OCI-LY7 (cell line): ENCODE measurements at regions not wholly inside any gene's neighbourhood (a gene's known extent, or its start where the extent isn't known, plus 50 kb on each side); places are given as distances from the start of the nearest gene placed in this dataset.

Experiments
- BruUV-seq: library from RNA; stranded (reverse); fragments of 400-500 nt; replicated peaks from 2 replicates; lab custom pipeline; 2021; lab: Mats Ljungman, UMichigan
- CTCF ChIA-PET: fragments of 300-600 bp; sonication (Branson Sonifier 250); formaldehyde crosslinking; loops from one replicate; lab custom pipeline; 2022; ENCODE audit warnings: antibody characterized with exemption; ENCODE audit not compliant: unreplicated experiment; lab: Charles Lee
- POLR2A ChIA-PET: fragments of 300-600 bp; sonication (Branson Sonifier 250); formaldehyde crosslinking; loops from one replicate; lab custom pipeline; 2022; ENCODE audit warnings: antibody characterized with exemption; lab: Charles Lee
- DNase-seq: peaks from one replicate; pipeline ENCODE4 v3.0.0-alpha.2; 2015; ENCODE audit warnings: low spot score
- H2AFZ ChIP-seq: fragments of 200-600 bp; sonication (generic), shearing (Covaris generic); 2 replicates; pipeline ENCODE4 v1.6.1; 2014; ENCODE audit warnings: mild to moderate bottlenecking, antibody characterized with exemption, low read length, moderate library complexity
- H3K27ac ChIP-seq: fragments of 200-600 bp; sonication (generic); 2 replicates; pipeline ENCODE4 v1.5.1; 2014; ENCODE audit warnings: mixed run types, low read depth, mild to moderate bottlenecking, moderate library complexity, low read length, inconsistent platforms; ENCODE audit not compliant: poor library complexity, severe bottlenecking
- H3K36me3 ChIP-seq: fragments of 200-600 bp; sonication (generic); 2 replicates; pipeline ENCODE4 v1.6.1; 2014; ENCODE audit warnings: mild to moderate bottlenecking, antibody characterized with exemption, low read length, moderate library complexity, mixed read lengths; ENCODE audit not compliant: insufficient read depth
- H3K4me1 ChIP-seq: fragments of 200-600 bp; sonication (generic); 2 replicates; pipeline ENCODE4 v1.5.1; 2014; ENCODE audit warnings: mild to moderate bottlenecking, low read length; ENCODE audit not compliant: insufficient read depth, poor library complexity, severe bottlenecking
- H3K4me2 ChIP-seq: fragments of 200-600 bp; sonication (generic); 2 replicates; pipeline ENCODE4 v1.6.1; 2014; ENCODE audit warnings: mild to moderate bottlenecking, low read length
- H3K4me3 ChIP-seq: fragments of 200-600 bp; sonication (generic); 2 replicates; pipeline ENCODE4 v1.5.1; 2014; ENCODE audit warnings: mild to moderate bottlenecking, low read depth, low read length; ENCODE audit not compliant: poor library complexity, severe bottlenecking
- H3K79me2 ChIP-seq: fragments of 200-600 bp; sonication (generic); 2 replicates; pipeline ENCODE4 v1.6.1; 2016; ENCODE audit warnings: low read depth, mild to moderate bottlenecking, low read length, moderate library complexity, mixed read lengths; ENCODE audit not compliant: insufficient read depth
- H3K9me2 ChIP-seq: fragments of 200-600 bp; sonication (generic); 2 replicates; pipeline ENCODE4 v1.6.1; 2016; ENCODE audit warnings: mild to moderate bottlenecking, low read length, mixed read lengths; ENCODE audit not compliant: insufficient read depth
- H3K9me3 ChIP-seq: fragments of 200-600 bp; sonication (generic); 2 replicates; pipeline ENCODE4 v1.6.1; 2014; ENCODE audit warnings: mild to moderate bottlenecking, mixed run types, low read length, mixed read lengths
- H4K20me1 ChIP-seq: fragments of 200-600 bp; sonication (generic); 2 replicates; pipeline ENCODE4 v1.6.1; 2014; ENCODE audit warnings: mild to moderate bottlenecking, antibody characterized with exemption, low read length, moderate library complexity, mixed read lengths; ENCODE audit not compliant: insufficient read depth
- CTCF ChIP-seq: fragments of 200-600 bp; sonication (generic); conservative IDR thresholded peaks from 2 replicates; pipeline ENCODE4 v1.5.1; 2014; ENCODE audit warnings: mild to moderate bottlenecking, antibody characterized with exemption, low read length, moderate library complexity, mixed read lengths
- EZH2phosphoT487 ChIP-seq: fragments of 200-600 bp; sonication (generic); IDR thresholded peaks from 2 replicates; pipeline ENCODE4 v1.6.1; 2018; ENCODE audit warnings: low read depth, borderline replicate concordance, mild to moderate bottlenecking, mixed run types, antibody characterized with exemption, low read length, moderate library complexity, mixed read lengths
- intact Hi-C: fragments of 100-400 bp; cut with micrococcal nuclease; formaldehyde crosslinking; loops from one replicate; pipeline ENCODE4 v1.10.0; 2022; ENCODE audit not compliant: unreplicated experiment

GRCh38 chr1:14011888-14012287 lies 311.9 kb downstream of the PRDM2 start:
- H3K4me3 ChIP-seq = no peak overlapping the region
- no TSS peak for BruUV-seq

GRCh38 chr1:14014929-14015328 lies 314.9 kb downstream of the PRDM2 start:
- intact Hi-C loops = no loop called here
- no TSS peak for BruUV-seq
- ChIA-PET POLR2A (no interaction called here), CTCF (no interaction called here)
- no peaks in the 10 kb centered on the region for H3K9me2 ChIP-seq
- H3K4me2 ChIP-seq = no peak overlapping the region
- no peaks in the 10 kb centered on the region for H3K36me3 ChIP-seq
- no peak overlapping the region for H3K4me3 ChIP-seq
- H3K9me3 ChIP-seq = no peaks in the 10 kb centered on the region
- H3K4me1 ChIP-seq = no peaks in the 10 kb centered on the region
- TF ChIP-seq EZH2phosphoT487 = no peak
- no peaks in the 10 kb centered on the region for H3K79me2 ChIP-seq
- no peak overlapping the region for H3K27ac ChIP-seq
- no peak for DNase-seq
- no peaks in the 10 kb centered on the region for H4K20me1 ChIP-seq
- no peak overlapping the region for H2AFZ ChIP-seq

More at GRCh38 chr1:14011888-14012287, 311.9 kb downstream of the PRDM2 start:
- TF ChIP-seq EZH2phosphoT487 (no peak), CTCF (no peak)
- ChIA-PET POLR2A (interaction anchor here (0.6 kb wide), 1 partner anchor 26 kb away, joined by 4 read pairs; no protein-coding TSS in a partner anchor), CTCF (no interaction called here)
- no peaks in the 10 kb centered on the region for H3K4me1 ChIP-seq
- H3K27ac ChIP-seq = no peak overlapping the region
- no peaks in the 10 kb centered on the region for H3K9me2 ChIP-seq
- intact Hi-C loops = no loop called here
- H2AFZ ChIP-seq = no peak overlapping the region
- H4K20me1 ChIP-seq = no peaks in the 10 kb centered on the region
- H3K79me2 ChIP-seq = no peaks in the 10 kb centered on the region
- no peak for DNase-seq
- H3K4me2 ChIP-seq = no peak overlapping the region
- H3K9me3 ChIP-seq = no peaks in the 10 kb centered on the region
- no peaks in the 10 kb centered on the region for H3K36me3 ChIP-seq

- Histone ChIP-seq H3K9me2 (no peaks in the 10 kb centered on the region), H3K4me3 (no peak overlapping the region), H3K4me1 (no peaks in the 10 kb centered on the region), H3K79me2 (no peaks in the 10 kb centered on the region), H2AFZ (no peak overlapping the region), H3K27ac (no peak overlapping the region), H3K4me2 (no peak overlapping the region), H4K20me1 (no peaks in the 10 kb centered on the region), H3K9me3 (no peaks in the 10 kb centered on the region), H3K36me3 (no peaks in the 10 kb centered on the region)
- CTCF ChIA-PET = no interaction called here
- TF ChIP-seq EZH2phosphoT487 (no peak), CTCF (no peak)
- intact Hi-C loops = no loop called here
- POLR2A ChIA-PET = interaction anchor here (0.5 kb wide), 1 partner anchor 460 kb away, joined by 5 read pairs; no protein-coding TSS in a partner anchor
- no TSS peak for BruUV-seq
- DNase-seq = no peak
Measured at GRCh38 chr1:14015917-14016316, 315.9 kb downstream of the PRDM2 start.
